NCI-H1105 treated with DMSO at 0.1 percent for 48 hours (cell line): ENCODE measurements at regions not wholly inside any gene's neighbourhood (a gene's known extent, or its start where the extent isn't known, plus 50 kb on each side); places are given as distances from the start of the nearest gene placed in this dataset.
A peak's percentile ranks its signal among the peaks of the same experiment; 100 is the strongest.
"Not testable (repeated sequence)": the region's sequence is repeated elsewhere in the genome, so short reads cannot be mapped to it uniquely, and the experiment has no call there.

Source experiments
- DNase-seq: peaks from one replicate; lab custom pipeline; 2025; lab: John Stamatoyannopoulos, UW

- no peak for DNase-seq
Measured at GRCh38 chr13:79913141-79913827, 427.6 kb downstream of the SPRY2 start.

GRCh38 chr13:79912403-79912802 lies 428.5 kb downstream of the SPRY2 start:
- no peak for DNase-seq

GRCh38 chr13:79910875-79911540 lies 429.9 kb downstream of the SPRY2 start:
- DNase-seq = no peak

GRCh38 chr13:79909644-79910043 lies 428.7 kb downstream of the NDFIP2 start:
- no peak for DNase-seq

- DNase-seq = no peak
Measured at GRCh38 chr13:79908381-79908780, 427.4 kb downstream of the NDFIP2 start.

GRCh38 chr13:79907527-79907926 lies 426.6 kb downstream of the NDFIP2 start:
- DNase-seq = no peak

- DNase-seq = no peak
Measured at GRCh38 chr13:79906345-79906744, 425.4 kb downstream of the NDFIP2 start.

GRCh38 chr13:79905018-79905417 lies 424.1 kb downstream of the NDFIP2 start:
- DNase-seq = no peak

- no peak for DNase-seq
Measured at GRCh38 chr13:79904581-79904980, 423.6 kb downstream of the NDFIP2 start.

GRCh38 chr13:79901336-79901735 lies 420.4 kb downstream of the NDFIP2 start:
- no peak for DNase-seq

GRCh38 chr13:79900356-79900755 lies 419.4 kb downstream of the NDFIP2 start:
- DNase-seq = no peak

- DNase-seq = no peak
Measured at GRCh38 chr13:79898996-79899395, 418.0 kb downstream of the NDFIP2 start.

- DNase-seq = no peak
Measured at GRCh38 chr13:79898202-79898826, 417.4 kb downstream of the NDFIP2 start.

GRCh38 chr13:79896851-79897250 lies 415.9 kb downstream of the NDFIP2 start:
- no peak for DNase-seq

GRCh38 chr13:79895416-79895815 lies 414.5 kb downstream of the NDFIP2 start:
- DNase-seq = no peak

- not testable (repeated sequence) for DNase-seq
Measured at GRCh38 chr13:79887278-79887677, 406.3 kb downstream of the NDFIP2 start.

- no peak for DNase-seq
Measured at GRCh38 chr13:79886601-79887000, 405.6 kb downstream of the NDFIP2 start.

- DNase-seq = no peak
Measured at GRCh38 chr13:79884890-79885289, 403.9 kb downstream of the NDFIP2 start.

- DNase-seq = no peak
Measured at GRCh38 chr13:79883216-79883615, 402.3 kb downstream of the NDFIP2 start.

GRCh38 chr13:79880818-79881217 lies 399.9 kb downstream of the NDFIP2 start:
- DNase-seq = no peak

- no peak for DNase-seq
Measured at GRCh38 chr13:79874396-79875360, 393.7 kb downstream of the NDFIP2 start.

- peak; percentile 3 for DNase-seq
Measured at GRCh38 chr13:79871594-79871993, 390.6 kb downstream of the NDFIP2 start.
